ENCODE measurements at regions not wholly inside any gene's neighbourhood (a gene's known extent, or its start where the extent isn't known, plus 50 kb on each side); places are given as distances from the start of the nearest gene placed in this dataset.

DNA sequence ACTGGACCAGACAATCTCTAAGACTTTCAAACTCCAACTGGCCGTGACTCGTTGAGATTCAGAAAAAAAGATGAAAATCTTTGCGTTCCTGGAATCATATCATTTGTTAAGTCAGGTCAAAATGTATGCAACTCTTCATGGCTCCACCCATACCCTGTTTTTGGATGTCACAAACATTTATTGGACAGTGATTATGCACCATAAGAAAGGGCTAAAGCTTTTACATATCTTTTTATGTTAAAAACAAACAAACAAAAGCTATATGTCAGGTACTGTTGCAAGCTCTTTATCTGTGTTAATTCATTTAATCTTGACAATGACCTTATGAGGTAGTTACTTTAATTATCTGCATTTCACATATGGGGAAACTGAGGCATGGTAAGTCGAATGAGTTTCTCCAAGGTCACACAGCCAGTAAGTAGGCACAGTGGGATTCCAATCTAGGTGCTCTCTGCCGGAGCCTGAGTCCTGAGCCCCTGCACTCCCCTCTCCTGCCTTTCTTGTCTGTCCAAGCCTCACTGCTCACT lies 145.7 kb upstream of the MYCN start:
- TF ChIP-seq, protein P1, sequence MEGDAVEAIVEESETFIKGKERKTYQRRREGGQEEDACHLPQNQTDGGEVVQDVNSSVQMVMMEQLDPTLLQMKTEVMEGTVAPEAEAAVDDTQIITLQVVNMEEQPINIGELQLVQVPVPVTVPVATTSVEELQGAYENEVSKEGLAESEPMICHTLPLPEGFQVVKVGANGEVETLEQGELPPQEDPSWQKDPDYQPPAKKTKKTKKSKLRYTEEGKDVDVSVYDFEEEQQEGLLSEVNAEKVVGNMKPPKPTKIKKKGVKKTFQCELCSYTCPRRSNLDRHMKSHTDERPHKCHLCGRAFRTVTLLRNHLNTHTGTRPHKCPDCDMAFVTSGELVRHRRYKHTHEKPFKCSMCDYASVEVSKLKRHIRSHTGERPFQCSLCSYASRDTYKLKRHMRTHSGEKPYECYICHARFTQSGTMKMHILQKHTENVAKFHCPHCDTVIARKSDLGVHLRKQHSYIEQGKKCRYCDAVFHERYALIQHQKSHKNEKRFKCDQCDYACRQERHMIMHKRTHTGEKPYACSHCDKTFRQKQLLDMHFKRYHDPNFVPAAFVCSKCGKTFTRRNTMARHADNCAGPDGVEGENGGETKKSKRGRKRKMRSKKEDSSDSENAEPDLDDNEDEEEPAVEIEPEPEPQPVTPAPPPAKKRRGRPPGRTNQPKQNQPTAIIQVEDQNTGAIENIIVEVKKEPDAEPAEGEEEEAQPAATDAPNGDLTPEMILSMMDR (IDR thresholded peaks at IDR 0.05), result no peak
- TF ChIP-seq POLR2A (IDR thresholded peaks at IDR 0.05) (no peak), POLR2AphosphoS5 (IDR thresholded peaks at IDR 0.05) (no peak)
